GM23338 (cell line): ENCODE measurements at regions not wholly inside any gene's neighbourhood (a gene's known extent, or its start where the extent isn't known, plus 50 kb on each side); places are given as distances from the start of the nearest gene placed in this dataset.

Experiments used
- ATAC-seq: fragments of 200-7000 bp; cut with Tn5 transposase; 3 replicates; pipeline ENCODE4 v1.9.1; 2020
- DNase-seq: peaks from one replicate; pipeline ENCODE4 v3.0.0-alpha.2; 2015; ENCODE audit warnings: low spot score
- H2AFZ ChIP-seq: fragments of 200-600 bp; sonication (generic); 2 replicates; pipeline ENCODE4 v1.8.0; 2016; ENCODE audit warnings: antibody characterized with exemption, mild to moderate bottlenecking, moderate library complexity
- H3F3A ChIP-seq: fragments of 200-600 bp; sonication (generic); replicated peaks from 2 replicates; pipeline ENCODE4 v1.8.0; 2017; ENCODE audit warnings: antibody characterized with exemption, mixed run types, low read depth
- H3K27ac ChIP-seq: fragments of 200-600 bp; sonication (generic); 2 replicates; pipeline ENCODE4 v1.6.1; 2016; ENCODE audit warnings: low read depth
- H3K27me3 ChIP-seq: fragments of 200-600 bp; sonication (generic); 2 replicates; pipeline ENCODE4 v1.8.0; 2016; ENCODE audit warnings: mild to moderate bottlenecking, mixed run types, moderate library complexity; ENCODE audit not compliant: insufficient read depth
- H3K36me3 ChIP-seq: fragments of 200-600 bp; sonication (generic); 2 replicates; pipeline ENCODE4 v1.8.0; 2016; ENCODE audit warnings: mild to moderate bottlenecking; ENCODE audit not compliant: insufficient read depth
- H3K4me1 ChIP-seq: fragments of 200-600 bp; sonication (generic); 2 replicates; pipeline ENCODE4 v1.8.0; 2016; ENCODE audit warnings: mild to moderate bottlenecking, moderate library complexity; ENCODE audit not compliant: insufficient read depth
- H3K4me2 ChIP-seq: fragments of 200-600 bp; sonication (generic); 2 replicates; pipeline ENCODE4 v1.7.1; 2017; ENCODE audit warnings: mixed run types
- H3K4me3 ChIP-seq: fragments of 200-600 bp; sonication (generic); 2 replicates; pipeline ENCODE4 v1.6.1; 2016; ENCODE audit warnings: mixed run types
- H3K79me2 ChIP-seq: fragments of 200-600 bp; sonication (generic); replicated peaks from 2 replicates; pipeline ENCODE4 v1.8.0; 2017; ENCODE audit warnings: mild to moderate bottlenecking; ENCODE audit not compliant: insufficient read depth
- H3K9me2 ChIP-seq: fragments of 200-600 bp; sonication (generic); 2 replicates; pipeline ENCODE4 v1.8.0; 2017; ENCODE audit not compliant: insufficient read depth
- H4K20me1 ChIP-seq: fragments of 200-600 bp; sonication (generic); replicated peaks from 2 replicates; pipeline ENCODE4 v1.8.0; 2017; ENCODE audit warnings: mild to moderate bottlenecking; ENCODE audit not compliant: insufficient read depth
- H3K27ac Mint-ChIP-seq: 2 replicates; pipeline ENCODE4 v1.8.0; 2020; ENCODE audit warnings: inconsistent platforms, mild to moderate bottlenecking, moderate library complexity, mixed read lengths
- H3K27me3 Mint-ChIP-seq: 3 replicates; pipeline ENCODE4 v1.8.0; 2022; ENCODE audit warnings: low read depth, mild to moderate bottlenecking, moderate library complexity, mixed read lengths, inconsistent platforms; ENCODE audit not compliant: insufficient read depth, poor library complexity
- H3K36me3 Mint-ChIP-seq: 3 replicates; pipeline ENCODE4 v1.8.0; 2021; ENCODE audit warnings: low read depth, mild to moderate bottlenecking, inconsistent platforms, moderate library complexity, mixed read lengths
- H3K4me1 Mint-ChIP-seq: 3 replicates; pipeline ENCODE4 v1.8.0; 2020; ENCODE audit warnings: mild to moderate bottlenecking, inconsistent platforms, mixed read lengths
- H3K4me3 Mint-ChIP-seq: 3 replicates; pipeline ENCODE4 v1.8.0; 2021; ENCODE audit warnings: moderate library complexity, mild to moderate bottlenecking, inconsistent platforms, mixed read lengths
- H3K9me3 Mint-ChIP-seq: 3 replicates; pipeline ENCODE4 v1.8.0; 2020; ENCODE audit warnings: moderate library complexity, mild to moderate bottlenecking, inconsistent platforms, mixed read lengths
- POLR2AphosphoS5 ChIP-seq: IDR thresholded peaks from 2 replicates; pipeline ENCODE4 v1.6.1; 2016; ENCODE audit warnings: antibody characterized with exemption, low read depth
- STAT1 ChIP-seq: IDR thresholded peaks from one replicate; pipeline ENCODE4 v1.6.1; 2016; ENCODE audit warnings: antibody characterized with exemption; ENCODE audit not compliant: unreplicated experiment
- TF ChIP-seq, protein P1 (sequence below): IDR thresholded peaks from one replicate; pipeline ENCODE4 v1.6.1; 2018; ENCODE audit warnings: antibody characterized with exemption; ENCODE audit not compliant: unreplicated experiment
- TF ChIP-seq, protein P2 (sequence below): IDR thresholded peaks from 2 replicates; pipeline ENCODE4 v1.6.1; 2016; ENCODE audit warnings: antibody characterized with exemption
- TF ChIP-seq, protein P3 (sequence below): fragments of 250-450 bp; sonication (Bioruptor Pico); IDR thresholded peaks from 2 replicates; pipeline ENCODE4 v1.5.0; 2020; ENCODE audit warnings: mild to moderate bottlenecking, moderate library complexity

GRCh38 chr5:62030326-62030725 lies 275.7 kb upstream of the KIF2A start:
- Histone ChIP-seq H3K27ac (no peak overlapping the region), H3K4me2 (no peak overlapping the region), H3K79me2 (no peaks in the 10 kb centered on the region), H4K20me1 (no peaks in the 10 kb centered on the region), H3K9me2 (0 out of 2 replicates have a peak, but pooled peaks cover 14% of the 10 kb centered on the region), H3K4me3 (no peak overlapping the region), H3K36me3 (no peaks in the 10 kb centered on the region; the same call in 1 of the 2 replicates), H2AFZ (no peak overlapping the region), H3K27me3 (no peaks in the 10 kb centered on the region), H3F3A (no peaks in the 10 kb centered on the region), H3K4me1 (no peaks in the 10 kb centered on the region)
- H3K27ac Mint-ChIP-seq, result no peak overlapping the region
- DNase-seq (no peak), ATAC-seq (no peak)
- no peak overlapping the region for H3K4me3 Mint-ChIP-seq
- H3K4me1 Mint-ChIP-seq, result peaks cover 2% of the 10 kb centered on the region; the same call in 1 of the 3 replicates
- peaks cover 7% of the 10 kb centered on the region; the same call in 2 of the 3 replicates for H3K36me3 Mint-ChIP-seq
- H3K27me3 Mint-ChIP-seq, result no peaks in the 10 kb centered on the region
- H3K9me3 Mint-ChIP-seq, result peaks cover 13% of the 10 kb centered on the region
- TF ChIP-seq, protein P1, sequence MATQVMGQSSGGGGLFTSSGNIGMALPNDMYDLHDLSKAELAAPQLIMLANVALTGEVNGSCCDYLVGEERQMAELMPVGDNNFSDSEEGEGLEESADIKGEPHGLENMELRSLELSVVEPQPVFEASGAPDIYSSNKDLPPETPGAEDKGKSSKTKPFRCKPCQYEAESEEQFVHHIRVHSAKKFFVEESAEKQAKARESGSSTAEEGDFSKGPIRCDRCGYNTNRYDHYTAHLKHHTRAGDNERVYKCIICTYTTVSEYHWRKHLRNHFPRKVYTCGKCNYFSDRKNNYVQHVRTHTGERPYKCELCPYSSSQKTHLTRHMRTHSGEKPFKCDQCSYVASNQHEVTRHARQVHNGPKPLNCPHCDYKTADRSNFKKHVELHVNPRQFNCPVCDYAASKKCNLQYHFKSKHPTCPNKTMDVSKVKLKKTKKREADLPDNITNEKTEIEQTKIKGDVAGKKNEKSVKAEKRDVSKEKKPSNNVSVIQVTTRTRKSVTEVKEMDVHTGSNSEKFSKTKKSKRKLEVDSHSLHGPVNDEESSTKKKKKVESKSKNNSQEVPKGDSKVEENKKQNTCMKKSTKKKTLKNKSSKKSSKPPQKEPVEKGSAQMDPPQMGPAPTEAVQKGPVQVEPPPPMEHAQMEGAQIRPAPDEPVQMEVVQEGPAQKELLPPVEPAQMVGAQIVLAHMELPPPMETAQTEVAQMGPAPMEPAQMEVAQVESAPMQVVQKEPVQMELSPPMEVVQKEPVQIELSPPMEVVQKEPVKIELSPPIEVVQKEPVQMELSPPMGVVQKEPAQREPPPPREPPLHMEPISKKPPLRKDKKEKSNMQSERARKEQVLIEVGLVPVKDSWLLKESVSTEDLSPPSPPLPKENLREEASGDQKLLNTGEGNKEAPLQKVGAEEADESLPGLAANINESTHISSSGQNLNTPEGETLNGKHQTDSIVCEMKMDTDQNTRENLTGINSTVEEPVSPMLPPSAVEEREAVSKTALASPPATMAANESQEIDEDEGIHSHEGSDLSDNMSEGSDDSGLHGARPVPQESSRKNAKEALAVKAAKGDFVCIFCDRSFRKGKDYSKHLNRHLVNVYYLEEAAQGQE, result no peak
- TF ChIP-seq, protein P2, sequence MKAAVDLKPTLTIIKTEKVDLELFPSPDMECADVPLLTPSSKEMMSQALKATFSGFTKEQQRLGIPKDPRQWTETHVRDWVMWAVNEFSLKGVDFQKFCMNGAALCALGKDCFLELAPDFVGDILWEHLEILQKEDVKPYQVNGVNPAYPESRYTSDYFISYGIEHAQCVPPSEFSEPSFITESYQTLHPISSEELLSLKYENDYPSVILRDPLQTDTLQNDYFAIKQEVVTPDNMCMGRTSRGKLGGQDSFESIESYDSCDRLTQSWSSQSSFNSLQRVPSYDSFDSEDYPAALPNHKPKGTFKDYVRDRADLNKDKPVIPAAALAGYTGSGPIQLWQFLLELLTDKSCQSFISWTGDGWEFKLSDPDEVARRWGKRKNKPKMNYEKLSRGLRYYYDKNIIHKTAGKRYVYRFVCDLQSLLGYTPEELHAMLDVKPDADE, result no peak
- TF ChIP-seq, protein P3, sequence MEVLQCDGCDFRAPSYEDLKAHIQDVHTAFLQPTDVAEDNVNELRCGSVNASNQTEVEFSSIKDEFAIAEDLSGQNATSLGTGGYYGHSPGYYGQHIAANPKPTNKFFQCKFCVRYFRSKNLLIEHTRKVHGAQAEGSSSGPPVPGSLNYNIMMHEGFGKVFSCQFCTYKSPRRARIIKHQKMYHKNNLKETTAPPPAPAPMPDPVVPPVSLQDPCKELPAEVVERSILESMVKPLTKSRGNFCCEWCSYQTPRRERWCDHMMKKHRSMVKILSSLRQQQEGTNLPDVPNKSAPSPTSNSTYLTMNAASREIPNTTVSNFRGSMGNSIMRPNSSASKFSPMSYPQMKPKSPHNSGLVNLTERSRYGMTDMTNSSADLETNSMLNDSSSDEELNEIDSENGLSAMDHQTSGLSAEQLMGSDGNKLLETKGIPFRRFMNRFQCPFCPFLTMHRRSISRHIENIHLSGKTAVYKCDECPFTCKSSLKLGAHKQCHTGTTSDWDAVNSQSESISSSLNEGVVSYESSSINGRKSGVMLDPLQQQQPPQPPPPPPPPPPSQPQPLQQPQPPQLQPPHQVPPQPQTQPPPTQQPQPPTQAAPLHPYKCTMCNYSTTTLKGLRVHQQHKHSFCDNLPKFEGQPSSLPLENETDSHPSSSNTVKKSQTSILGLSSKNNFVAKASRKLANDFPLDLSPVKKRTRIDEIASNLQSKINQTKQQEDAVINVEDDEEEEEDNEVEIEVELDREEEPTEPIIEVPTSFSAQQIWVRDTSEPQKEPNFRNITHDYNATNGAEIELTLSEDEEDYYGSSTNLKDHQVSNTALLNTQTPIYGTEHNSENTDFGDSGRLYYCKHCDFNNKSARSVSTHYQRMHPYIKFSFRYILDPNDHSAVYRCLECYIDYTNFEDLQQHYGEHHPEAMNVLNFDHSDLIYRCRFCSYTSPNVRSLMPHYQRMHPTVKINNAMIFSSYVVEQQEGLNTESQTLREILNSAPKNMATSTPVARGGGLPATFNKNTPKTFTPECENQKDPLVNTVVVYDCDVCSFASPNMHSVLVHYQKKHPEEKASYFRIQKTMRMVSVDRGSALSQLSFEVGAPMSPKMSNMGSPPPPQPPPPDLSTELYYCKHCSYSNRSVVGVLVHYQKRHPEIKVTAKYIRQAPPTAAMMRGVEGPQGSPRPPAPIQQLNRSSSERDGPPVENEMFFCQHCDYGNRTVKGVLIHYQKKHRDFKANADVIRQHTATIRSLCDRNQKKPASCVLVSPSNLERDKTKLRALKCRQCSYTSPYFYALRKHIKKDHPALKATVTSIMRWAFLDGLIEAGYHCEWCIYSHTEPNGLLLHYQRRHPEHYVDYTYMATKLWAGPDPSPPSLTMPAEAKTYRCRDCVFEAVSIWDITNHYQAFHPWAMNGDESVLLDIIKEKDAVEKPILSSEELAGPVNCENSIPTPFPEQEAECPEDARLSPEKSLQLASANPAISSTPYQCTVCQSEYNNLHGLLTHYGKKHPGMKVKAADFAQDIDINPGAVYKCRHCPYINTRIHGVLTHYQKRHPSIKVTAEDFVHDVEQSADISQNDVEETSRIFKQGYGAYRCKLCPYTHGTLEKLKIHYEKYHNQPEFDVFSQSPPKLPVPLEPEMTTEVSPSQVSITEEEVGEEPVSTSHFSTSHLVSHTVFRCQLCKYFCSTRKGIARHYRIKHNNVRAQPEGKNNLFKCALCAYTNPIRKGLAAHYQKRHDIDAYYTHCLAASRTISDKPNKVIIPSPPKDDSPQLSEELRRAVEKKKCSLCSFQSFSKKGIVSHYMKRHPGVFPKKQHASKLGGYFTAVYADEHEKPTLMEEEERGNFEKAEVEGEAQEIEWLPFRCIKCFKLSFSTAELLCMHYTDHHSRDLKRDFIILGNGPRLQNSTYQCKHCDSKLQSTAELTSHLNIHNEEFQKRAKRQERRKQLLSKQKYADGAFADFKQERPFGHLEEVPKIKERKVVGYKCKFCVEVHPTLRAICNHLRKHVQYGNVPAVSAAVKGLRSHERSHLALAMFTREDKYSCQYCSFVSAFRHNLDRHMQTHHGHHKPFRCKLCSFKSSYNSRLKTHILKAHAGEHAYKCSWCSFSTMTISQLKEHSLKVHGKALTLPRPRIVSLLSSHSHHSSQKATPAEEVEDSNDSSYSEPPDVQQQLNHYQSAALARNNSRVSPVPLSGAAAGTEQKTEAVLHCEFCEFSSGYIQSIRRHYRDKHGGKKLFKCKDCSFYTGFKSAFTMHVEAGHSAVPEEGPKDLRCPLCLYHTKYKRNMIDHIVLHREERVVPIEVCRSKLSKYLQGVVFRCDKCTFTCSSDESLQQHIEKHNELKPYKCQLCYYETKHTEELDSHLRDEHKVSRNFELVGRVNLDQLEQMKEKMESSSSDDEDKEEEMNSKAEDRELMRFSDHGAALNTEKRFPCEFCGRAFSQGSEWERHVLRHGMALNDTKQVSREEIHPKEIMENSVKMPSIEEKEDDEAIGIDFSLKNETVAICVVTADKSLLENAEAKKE, result no peak
- no peak for TF ChIP-seq STAT1
- no peak for TF ChIP-seq POLR2AphosphoS5
